Spinal cord (tissue), 9 donors: ENCODE measurements at regions not wholly inside any gene's neighbourhood (a gene's known extent, or its start where the extent isn't known, plus 50 kb on each side); places are given as distances from the start of the nearest gene placed in this dataset.
A peak's percentile ranks its signal among the peaks of the same experiment; 100 is the strongest.
"Not testable (repeated sequence)": the region's sequence is repeated elsewhere in the genome, so short reads cannot be mapped to it uniquely, and the experiment has no call there.

ENCODE experiments used
- DNase-seq, 6 donors: peaks; one replicate each; pipeline versions ENCODE4 v3.0.0 to v3.0.0-alpha.2; 2013 to 2015; ENCODE audit warnings: low spot score in 6 of 6, low read depth in 4 of 6
- H3K27ac ChIP-seq: one replicate; pipeline ENCODE4 v1.5.1; 2013; ENCODE audit warnings: low read depth, low read length, control low read depth
- H3K27me3 ChIP-seq: one replicate; pipeline ENCODE4 v1.6.1; 2013; ENCODE audit warnings: low read length; ENCODE audit not compliant: control insufficient read depth, insufficient read depth
- H3K36me3 ChIP-seq: one replicate; pipeline ENCODE4 v1.6.1; 2013; ENCODE audit warnings: low read length; ENCODE audit not compliant: control insufficient read depth, insufficient read depth
- H3K4me1 ChIP-seq: one replicate; pipeline ENCODE4 v1.6.1; 2013; ENCODE audit warnings: low read length; ENCODE audit not compliant: control insufficient read depth, insufficient read depth
- H3K4me3 ChIP-seq: one replicate; pipeline ENCODE4 v1.5.1; 2013; ENCODE audit warnings: low read depth, low read length, control low read depth
- H3K9me3 ChIP-seq: one replicate; pipeline ENCODE4 v1.6.1; 2013; ENCODE audit warnings: low read length; ENCODE audit not compliant: control insufficient read depth, insufficient read depth
- WGBS: methylation state at CpG from one replicate; pipeline ENCODE4 v1.1.5; 2013; ENCODE audit warnings: missing lambda C conversion rate; ENCODE audit not compliant: insufficient coverage; 5-methylcytosine and 5-hydroxymethylcytosine counted together
- donor health status: healthy.

DNA sequence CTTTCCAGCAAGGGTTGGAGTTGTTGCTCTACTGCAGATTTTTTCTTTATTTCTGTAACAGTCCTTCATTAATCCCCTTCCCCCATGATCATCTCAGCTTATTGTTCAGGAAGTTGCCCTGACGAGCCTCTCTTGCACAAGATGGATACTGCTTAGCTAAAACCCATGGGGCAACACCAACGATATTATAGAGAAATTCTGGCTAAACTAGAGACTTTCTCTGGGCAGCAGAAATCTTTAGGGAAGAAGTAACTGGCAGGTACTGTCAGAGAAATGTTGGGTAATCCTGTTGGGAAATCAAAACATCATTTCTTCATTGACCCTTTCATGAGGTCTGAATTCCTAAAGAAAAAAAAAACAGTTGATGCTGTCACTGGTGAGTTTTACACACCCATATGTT lies 921.3 kb downstream of the NLGN4X start:
- WGBS: no CpG with 5 or more reads among the region's 2 CpGs
- Histone ChIP-seq H3K4me3 (no peak overlapping the region), H3K27me3 (no peaks in the 10 kb centered on the region), H3K27ac (no peak overlapping the region), H3K36me3 (no peaks in the 10 kb centered on the region), H3K4me1 (no peaks in the 10 kb centered on the region), H3K9me3 (no peaks in the 10 kb centered on the region)
- no peak for DNase-seq

DNA sequence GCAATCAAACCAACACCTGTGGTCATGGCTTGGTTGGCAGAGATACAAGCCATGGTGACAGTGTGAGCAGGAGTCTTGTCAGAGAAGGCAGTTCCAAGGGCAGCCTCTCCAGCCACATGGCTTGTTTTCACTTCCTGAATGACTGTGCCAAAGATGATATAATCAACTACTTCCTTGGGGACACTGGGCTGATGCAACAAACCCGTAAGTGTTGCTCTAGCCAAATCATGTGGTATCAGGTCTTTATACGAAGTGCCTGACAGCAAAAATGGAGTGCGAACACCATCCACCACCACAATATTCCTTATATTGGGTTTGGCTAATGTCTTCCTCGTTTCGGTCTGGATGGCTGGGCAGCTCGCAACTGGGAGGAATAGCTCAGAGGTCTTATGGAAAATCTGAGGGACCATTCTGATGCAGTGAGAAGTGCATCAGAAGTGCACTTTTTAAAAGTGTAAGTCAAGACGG lies 922.0 kb downstream of the NLGN4X start:
- 66% methylated on average over 3 of the region's 7 CpGs for WGBS
- H3K4me3 ChIP-seq: no peak overlapping the region
- no peaks in the 10 kb centered on the region for H3K27me3 ChIP-seq
- no peaks in the 10 kb centered on the region for H3K9me3 ChIP-seq
- H3K4me1 ChIP-seq: no peaks in the 10 kb centered on the region
- H3K36me3 ChIP-seq: no peaks in the 10 kb centered on the region
- no peak overlapping the region for H3K27ac ChIP-seq
- DNase-seq: no peak

DNA sequence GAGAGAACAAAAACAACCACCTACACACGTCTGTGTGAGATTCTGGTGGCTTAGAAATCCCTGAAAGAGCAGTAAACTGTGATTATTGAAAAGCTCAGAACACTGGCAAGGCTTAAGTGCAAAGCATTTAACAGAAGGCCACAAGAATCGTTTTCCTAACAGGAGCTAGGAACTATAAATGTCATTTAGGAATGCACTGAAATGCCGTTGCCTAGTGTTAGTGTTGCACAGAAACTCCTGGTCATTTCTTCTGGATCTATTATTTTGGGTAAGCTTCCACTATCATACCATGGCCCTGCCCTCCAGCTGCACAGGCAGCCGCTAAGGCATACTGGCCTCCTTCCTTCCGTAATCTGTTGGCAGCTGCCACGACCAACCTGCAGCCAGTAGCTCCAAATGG lies 923.2 kb downstream of the NLGN4X start:
- Histone ChIP-seq H3K27ac (no peak overlapping the region), H3K27me3 (no peaks in the 10 kb centered on the region), H3K4me3 (no peak overlapping the region), H3K9me3 (no peaks in the 10 kb centered on the region), H3K4me1 (no peaks in the 10 kb centered on the region), H3K36me3 (no peaks in the 10 kb centered on the region)
- WGBS: 81% methylated on average over 4 of the region's 6 CpGs
- DNase-seq: no peak

DNA sequence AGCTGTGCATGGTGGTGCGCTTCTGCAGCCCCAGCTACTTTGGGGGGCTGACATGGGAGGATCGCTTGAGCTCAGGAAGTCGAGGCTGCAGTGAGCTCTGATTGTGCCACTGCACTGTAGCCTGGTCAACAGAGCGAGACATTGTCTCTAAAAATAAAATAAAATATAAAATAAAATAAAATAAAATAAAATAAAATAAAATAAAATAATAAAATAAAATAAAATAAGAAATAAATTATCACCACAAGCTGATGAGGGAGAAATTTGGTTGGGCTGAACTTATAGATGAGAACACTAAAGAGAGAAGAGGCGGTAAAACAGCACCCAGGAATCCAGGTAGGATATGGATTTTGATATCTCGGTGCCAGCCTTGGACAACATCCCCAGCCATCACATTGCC lies 933.7 kb downstream of the NLGN4X start:
- WGBS: no CpG with 5 or more reads among the region's 6 CpGs
- no peak overlapping the region for H3K27ac ChIP-seq
- no peak for DNase-seq
- H3K4me3 ChIP-seq: no peak overlapping the region
- no peaks in the 10 kb centered on the region for H3K36me3 ChIP-seq
- no peaks in the 10 kb centered on the region for H3K27me3 ChIP-seq
- no peaks in the 10 kb centered on the region for H3K9me3 ChIP-seq
- H3K4me1 ChIP-seq: no peaks in the 10 kb centered on the region

DNA sequence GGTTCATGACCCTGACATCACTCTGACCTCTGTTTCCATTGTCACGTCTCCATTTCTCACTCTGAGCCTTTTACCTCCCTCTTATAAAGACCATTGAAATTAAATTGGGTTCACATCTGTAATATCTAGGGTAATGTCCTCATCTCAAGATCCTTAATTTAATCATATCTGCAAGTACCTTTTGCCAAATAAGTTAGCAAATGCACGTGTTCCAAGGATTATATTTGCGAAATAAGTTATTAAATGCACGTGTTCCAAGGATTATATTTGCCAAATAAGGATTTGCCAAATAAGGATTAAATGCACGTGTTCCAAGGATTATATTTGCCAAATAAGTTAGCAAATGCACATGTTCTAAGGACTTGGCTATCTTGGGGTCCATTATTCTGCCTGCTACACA lies 938.0 kb downstream of the NLGN4X start:
- no peaks in the 10 kb centered on the region for H3K27me3 ChIP-seq
- H3K9me3 ChIP-seq: no peaks in the 10 kb centered on the region
- no peaks in the 10 kb centered on the region for H3K4me1 ChIP-seq
- no peak for DNase-seq
- 82% methylated on average over 3 of the region's 5 CpGs for WGBS
- no peak overlapping the region for H3K27ac ChIP-seq
- H3K36me3 ChIP-seq: no peaks in the 10 kb centered on the region
- no peak overlapping the region for H3K4me3 ChIP-seq

DNA sequence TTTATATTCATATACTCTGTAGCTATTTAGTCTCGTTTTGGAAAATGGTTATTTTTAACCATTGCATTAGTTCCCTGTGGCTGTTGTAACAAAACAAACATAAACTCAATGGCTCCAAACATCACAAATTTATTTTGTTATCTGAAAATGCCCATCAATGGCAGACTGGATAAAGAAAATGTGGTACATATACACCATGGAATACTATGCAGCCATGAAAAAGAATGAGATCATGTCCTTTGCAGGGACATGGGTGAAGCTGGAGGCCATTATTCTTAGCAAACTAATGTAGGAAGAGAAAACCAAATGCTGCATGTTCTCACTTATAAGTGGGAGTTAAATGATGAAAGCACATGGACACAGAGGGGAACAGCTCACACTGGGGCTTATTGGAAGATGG lies 938.7 kb downstream of the NLGN4X start:
- not testable (repeated sequence) for H3K27ac ChIP-seq, H3K27me3 ChIP-seq, H3K4me3 ChIP-seq, DNase-seq, H3K9me3 ChIP-seq, H3K36me3 ChIP-seq, H3K4me1 ChIP-seq
- WGBS: no CpG with 5 or more reads among the region's 1 CpG

DNA sequence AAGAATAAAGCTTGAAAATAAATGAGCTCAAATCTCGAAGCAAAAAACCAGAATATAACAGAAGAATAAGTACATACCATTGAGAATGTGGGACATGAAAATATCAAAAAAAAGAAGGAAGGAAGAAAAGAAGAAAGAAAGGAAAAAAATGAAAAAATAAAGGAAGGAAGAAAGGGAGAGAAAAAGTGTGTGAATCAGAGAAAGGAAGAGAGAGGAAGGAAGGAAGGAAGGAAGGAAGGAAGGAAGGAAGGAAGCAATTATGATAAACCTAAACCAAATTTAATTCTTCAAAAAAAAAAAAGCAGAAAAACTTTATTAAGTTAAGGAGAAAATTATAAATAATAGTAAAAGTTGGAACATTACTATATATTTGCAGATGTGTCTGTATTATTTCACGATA lies 949.8 kb downstream of the NLGN4X start:
- Histone ChIP-seq H3K4me1 (no peaks in the 10 kb centered on the region), H3K4me3 (no peak overlapping the region), H3K27ac (no peak overlapping the region), H3K9me3 (no peaks in the 10 kb centered on the region), H3K36me3 (no peaks in the 10 kb centered on the region), H3K27me3 (no peaks in the 10 kb centered on the region)
- DNase-seq: no peak
- WGBS: no CpG with 5 or more reads among the region's 2 CpGs

DNA sequence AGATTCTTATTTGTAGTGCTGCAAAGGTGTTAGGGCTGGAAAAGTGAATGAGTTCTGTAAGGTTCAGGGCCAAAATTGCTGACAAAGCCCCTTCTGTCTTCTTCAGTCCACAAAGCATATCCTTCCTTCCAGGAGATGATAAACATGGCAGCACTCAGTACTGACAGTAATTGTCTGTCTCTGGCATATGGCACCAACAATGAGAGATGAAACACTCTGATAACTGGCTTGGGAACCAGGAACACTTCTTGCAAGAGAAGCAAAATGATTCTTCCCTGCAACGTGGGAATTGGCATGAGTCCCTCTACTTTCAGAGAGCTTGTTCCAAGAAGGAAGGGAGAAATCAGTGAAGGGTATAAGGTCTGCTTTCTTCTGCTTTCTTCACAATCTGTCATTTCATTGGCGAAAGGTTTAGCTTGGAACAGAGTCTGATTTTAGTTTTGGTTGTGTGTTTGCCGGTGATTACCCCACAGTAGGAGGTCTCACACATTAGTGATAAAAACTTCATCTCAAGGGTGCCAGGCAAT lies 963.3 kb downstream of the NLGN4X start:
- 67% methylated on average over 1 of the region's 3 CpGs for WGBS
- DNase-seq: peak in 2 of 6 donors; percentile 4 to 68

DNA sequence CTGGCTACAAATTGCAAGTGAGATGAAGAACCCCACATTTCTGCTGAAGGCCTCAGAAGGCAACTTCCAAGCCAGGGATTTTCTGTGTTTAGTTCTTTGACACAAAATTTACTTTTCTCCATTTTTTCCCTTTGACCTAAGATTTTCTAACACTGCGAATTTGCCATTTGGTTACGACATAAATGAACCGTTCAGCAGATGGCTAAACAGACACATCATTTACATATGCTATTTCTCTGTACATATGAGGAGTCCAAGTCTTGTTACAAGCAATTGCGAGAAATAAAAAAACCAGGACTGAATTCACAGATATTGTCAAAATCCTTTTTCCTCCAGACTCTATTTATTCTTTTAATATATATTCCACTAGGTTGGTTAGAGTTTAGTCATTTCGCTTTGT lies 978.6 kb downstream of the NLGN4X start:
- peak in 1 of 6 donors; percentile 74 for DNase-seq
- no peak overlapping the region for H3K4me3 ChIP-seq
- no CpG with 5 or more reads among the region's 5 CpGs for WGBS
- H3K27me3 ChIP-seq: no peaks in the 10 kb centered on the region
- H3K36me3 ChIP-seq: no peaks in the 10 kb centered on the region
- no peaks in the 10 kb centered on the region for H3K9me3 ChIP-seq
- H3K27ac ChIP-seq: no peak overlapping the region
- H3K4me1 ChIP-seq: no peaks in the 10 kb centered on the region

More for the DNA sequence above, 963.3 kb downstream of the NLGN4X start:
- Histone ChIP-seq H3K4me1 (no peaks in the 10 kb centered on the region), H3K9me3 (no peaks in the 10 kb centered on the region), H3K36me3 (no peaks in the 10 kb centered on the region), H3K4me3 (no peak overlapping the region), H3K27ac (no peak overlapping the region), H3K27me3 (no peaks in the 10 kb centered on the region)

DNA sequence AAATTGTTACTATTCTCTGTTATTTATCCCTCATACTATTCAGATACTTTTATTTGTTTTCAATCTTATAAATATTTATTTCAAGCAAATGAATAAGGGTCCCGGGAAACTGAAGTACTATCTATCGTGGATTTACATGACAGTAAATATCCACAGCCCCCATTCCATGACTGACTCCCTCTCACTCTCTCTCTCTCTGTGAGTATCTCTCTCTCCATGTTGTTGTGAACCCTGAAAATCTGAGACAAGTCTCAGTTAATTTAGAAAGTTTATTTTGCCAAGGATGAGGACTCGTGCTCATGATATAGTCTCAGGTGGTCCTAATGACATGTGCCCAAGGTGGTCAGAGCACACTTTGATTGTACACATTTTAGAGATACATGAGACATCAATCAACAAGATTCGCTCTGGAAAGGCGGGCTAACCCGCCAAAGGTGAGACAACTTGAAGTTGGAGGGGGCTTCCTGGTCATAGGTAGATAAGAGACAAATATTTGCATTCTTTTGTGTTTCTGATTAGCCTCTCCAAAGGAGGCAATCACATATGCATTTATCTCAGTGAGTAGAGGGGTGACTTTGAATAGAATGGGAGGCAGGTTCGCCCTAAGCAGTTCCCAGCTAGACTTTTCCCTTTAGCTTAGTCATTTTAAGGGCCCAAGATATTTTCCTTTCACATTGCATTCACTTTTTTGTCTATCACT lies 986.4 kb downstream of the NLGN4X start:
- no peaks in the 10 kb centered on the region for H3K9me3 ChIP-seq
- no peak overlapping the region for H3K27ac ChIP-seq
- no peaks in the 10 kb centered on the region for H3K27me3 ChIP-seq
- no peaks in the 10 kb centered on the region for H3K36me3 ChIP-seq
- DNase-seq: no peak
- no peaks in the 10 kb centered on the region for H3K4me1 ChIP-seq
- WGBS: 50% methylated on average over 1 of the region's 7 CpGs
- no peak overlapping the region for H3K4me3 ChIP-seq
